Suprapubic skin (tissue), 3 donors: ENCODE measurements at regions not wholly inside any gene's neighbourhood (a gene's known extent, or its start where the extent isn't known, plus 50 kb on each side); places are given as distances from the start of the nearest gene placed in this dataset.

Experiments
- CTCF ChIP-seq, 2 donors: fragments of 200-600 bp in 1 of 2; fragments of 450-650 bp in 1 of 2; sonication (generic) in 1 of 2; IDR thresholded peaks; one replicate each; pipeline ENCODE4 v1.5.1; 2016 to 2019; ENCODE audit warnings: antibody characterized with exemption in 2 of 2, mild to moderate bottlenecking in 1 of 2, moderate library complexity in 1 of 2
- POLR2A ChIP-seq, 2 donors: fragments of 450-650 bp; IDR thresholded peaks; one replicate each; pipeline ENCODE4 v1.6.1; 2017; ENCODE audit warnings: antibody characterized with exemption in 2 of 2, mild to moderate bottlenecking in 2 of 2, moderate library complexity in 2 of 2

- TF ChIP-seq CTCF (IDR thresholded peaks at IDR 0.05) = no peak
- TF ChIP-seq POLR2A (IDR thresholded peaks at IDR 0.05) = no peak
Measured at GRCh38 chr1:22276396-22276748, 133.5 kb upstream of the WNT4 start.
